ENCODE measurements at regions not wholly inside any gene's neighbourhood (a gene's known extent, or its start where the extent isn't known, plus 50 kb on each side); places are given as distances from the start of the nearest gene placed in this dataset.

DNA sequence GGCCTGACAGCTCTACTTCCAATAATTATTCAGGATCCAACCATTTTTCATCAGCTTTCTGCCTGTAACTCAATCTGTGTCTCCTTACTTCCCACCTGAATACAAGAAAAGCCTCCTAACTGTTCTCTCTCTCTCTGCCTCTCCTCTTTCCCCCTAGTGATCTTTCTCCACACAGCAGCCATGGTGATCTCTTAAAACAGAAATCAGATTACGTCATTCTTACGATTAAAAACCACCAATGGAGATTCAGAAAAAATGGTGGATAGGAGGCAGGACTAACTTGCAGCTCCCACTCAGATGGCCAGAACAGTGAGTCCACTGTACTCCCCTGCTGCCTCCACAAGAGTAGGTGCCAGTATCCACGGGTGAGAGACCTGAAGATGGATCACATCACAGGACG lies 431.7 kb downstream of the MBD2 start:
- WGBS = 92% methylated on average over 4 of the region's 4 CpGs
- H3K27ac ChIP-seq (ENCODE audit: low read depth in 1 of 2, low read length in 1 of 2) = no peak overlapping the region
- H3K9me3 ChIP-seq (ENCODE audit: control insufficient read depth in 2 of 2, insufficient read depth in 1 of 2, low read length in 1 of 2) = no peaks in the 10 kb centered on the region
- H3K4me1 ChIP-seq (ENCODE audit: control insufficient read depth in 2 of 2, insufficient read depth in 2 of 2, low read length in 2 of 2) = no peaks in the 10 kb centered on the region
- no peak overlapping the region for H3K4me3 ChIP-seq (ENCODE audit: low read length in 2 of 2)
- no peaks in the 10 kb centered on the region for H3K36me3 ChIP-seq (ENCODE audit: control insufficient read depth in 2 of 2, insufficient read depth in 2 of 2, low read length in 1 of 2)
- no peak for DNase-seq (ENCODE audit: low read depth in 6 of 9, low spot score in 9 of 9)
- no peaks in the 10 kb centered on the region for H3K27me3 ChIP-seq (ENCODE audit: control insufficient read depth in 2 of 2, insufficient read depth in 1 of 2, low read length in 1 of 2)

DNA sequence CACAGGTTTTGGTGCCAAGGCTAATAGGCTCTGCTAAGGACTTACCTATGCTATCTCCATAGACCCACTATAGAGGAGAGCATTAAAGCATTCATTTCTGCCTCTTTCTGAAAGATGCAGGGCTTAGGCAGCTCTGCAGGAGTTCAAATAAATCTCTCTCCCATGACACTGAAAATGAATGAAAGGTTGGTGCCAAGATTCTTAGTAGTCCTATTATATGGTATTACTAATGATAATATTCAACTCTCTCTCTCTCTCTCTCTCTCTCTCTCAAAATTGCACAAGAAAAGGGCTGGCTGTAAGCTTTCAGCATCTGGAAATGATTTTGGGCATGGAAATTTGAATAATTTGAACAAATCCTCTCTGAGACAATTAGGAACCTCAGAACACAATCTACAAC lies 433.7 kb downstream of the MBD2 start:
- Histone ChIP-seq H3K9me3 (ENCODE audit: control insufficient read depth in 2 of 2, insufficient read depth in 1 of 2, low read length in 1 of 2) (no peaks in the 10 kb centered on the region), H3K27ac (ENCODE audit: low read depth in 1 of 2, low read length in 1 of 2) (no peak overlapping the region), H3K27me3 (ENCODE audit: control insufficient read depth in 2 of 2, insufficient read depth in 1 of 2, low read length in 1 of 2) (no peaks in the 10 kb centered on the region), H3K36me3 (ENCODE audit: control insufficient read depth in 2 of 2, insufficient read depth in 2 of 2, low read length in 1 of 2) (no peaks in the 10 kb centered on the region), H3K4me1 (ENCODE audit: control insufficient read depth in 2 of 2, insufficient read depth in 2 of 2, low read length in 2 of 2) (no peaks in the 10 kb centered on the region), H3K4me3 (ENCODE audit: low read length in 2 of 2) (no peak overlapping the region)
- no peak for DNase-seq (ENCODE audit: low read depth in 6 of 9, low spot score in 9 of 9)

DNA sequence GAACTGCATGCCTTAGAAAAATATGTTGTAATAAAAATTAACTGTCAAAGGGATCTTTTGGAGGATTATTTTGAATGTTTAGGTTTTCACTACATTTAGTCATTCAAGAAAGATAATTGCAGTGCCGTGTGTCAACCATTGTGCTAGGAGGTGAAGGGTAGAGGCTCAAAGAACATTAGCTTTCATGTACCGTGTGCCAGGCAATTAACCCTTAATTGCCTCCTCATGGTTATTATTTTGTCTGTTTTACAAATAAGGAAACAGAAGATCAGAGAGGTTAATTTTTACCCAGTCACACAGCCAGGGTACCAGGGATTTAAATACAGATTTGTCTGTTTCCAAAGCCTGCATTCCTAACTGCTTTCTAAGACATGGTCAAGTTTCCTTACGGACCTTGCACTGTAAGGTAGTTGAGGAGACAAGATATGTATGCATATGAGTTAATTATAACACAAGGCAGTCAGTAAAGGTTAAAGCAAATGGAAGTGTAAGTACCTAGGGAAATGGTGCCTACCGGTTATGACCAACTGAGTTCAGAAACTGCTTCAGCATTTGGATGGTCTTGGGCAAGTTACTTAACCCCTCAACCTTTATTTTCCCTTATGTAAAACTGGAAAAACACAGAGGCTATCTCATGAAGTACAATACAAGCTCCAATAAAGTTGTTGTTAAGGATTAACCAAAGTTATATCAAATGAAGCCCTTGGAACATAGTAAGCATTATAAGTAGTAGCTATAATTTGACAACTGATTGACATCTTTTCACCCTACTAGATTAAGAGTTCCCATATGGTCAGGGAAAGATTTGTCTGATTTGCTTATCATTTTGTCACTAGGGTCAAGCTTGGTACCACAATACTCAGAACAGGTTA lies 434.9 kb downstream of the MBD2 start:
- DNase-seq (ENCODE audit: low read depth in 6 of 9, low spot score in 9 of 9) = no peak
- no peak overlapping the region for H3K27ac ChIP-seq (ENCODE audit: low read depth in 1 of 2, low read length in 1 of 2)
- H3K27me3 ChIP-seq (ENCODE audit: control insufficient read depth in 2 of 2, insufficient read depth in 1 of 2, low read length in 1 of 2) = no peaks in the 10 kb centered on the region
- WGBS = 88% methylated on average over 4 of the region's 4 CpGs
- H3K9me3 ChIP-seq (ENCODE audit: control insufficient read depth in 2 of 2, insufficient read depth in 1 of 2, low read length in 1 of 2) = no peaks in the 10 kb centered on the region
- H3K4me1 ChIP-seq (ENCODE audit: control insufficient read depth in 2 of 2, insufficient read depth in 2 of 2, low read length in 2 of 2) = no peaks in the 10 kb centered on the region
- no peaks in the 10 kb centered on the region for H3K36me3 ChIP-seq (ENCODE audit: control insufficient read depth in 2 of 2, insufficient read depth in 2 of 2, low read length in 1 of 2)
- H3K4me3 ChIP-seq (ENCODE audit: low read length in 2 of 2) = no peak overlapping the region

- H3K36me3 ChIP-seq (ENCODE audit: control insufficient read depth in 2 of 2, insufficient read depth in 2 of 2, low read length in 1 of 2) = no peaks in the 10 kb centered on the region
- no peaks in the 10 kb centered on the region for H3K27me3 ChIP-seq (ENCODE audit: control insufficient read depth in 2 of 2, insufficient read depth in 1 of 2, low read length in 1 of 2)
- DNase-seq (ENCODE audit: low read depth in 6 of 9, low spot score in 9 of 9) = no peak
- no peaks in the 10 kb centered on the region for H3K4me1 ChIP-seq (ENCODE audit: control insufficient read depth in 2 of 2, insufficient read depth in 2 of 2, low read length in 2 of 2)
- H3K27ac ChIP-seq (ENCODE audit: low read depth in 1 of 2, low read length in 1 of 2) = no peak overlapping the region
- no peak overlapping the region for H3K4me3 ChIP-seq (ENCODE audit: low read length in 2 of 2)
- no peaks in the 10 kb centered on the region for H3K9me3 ChIP-seq (ENCODE audit: control insufficient read depth in 2 of 2, insufficient read depth in 1 of 2, low read length in 1 of 2)
Measured at GRCh38 chr18:53785811-53786210, 438.7 kb downstream of the MBD2 start.

DNA sequence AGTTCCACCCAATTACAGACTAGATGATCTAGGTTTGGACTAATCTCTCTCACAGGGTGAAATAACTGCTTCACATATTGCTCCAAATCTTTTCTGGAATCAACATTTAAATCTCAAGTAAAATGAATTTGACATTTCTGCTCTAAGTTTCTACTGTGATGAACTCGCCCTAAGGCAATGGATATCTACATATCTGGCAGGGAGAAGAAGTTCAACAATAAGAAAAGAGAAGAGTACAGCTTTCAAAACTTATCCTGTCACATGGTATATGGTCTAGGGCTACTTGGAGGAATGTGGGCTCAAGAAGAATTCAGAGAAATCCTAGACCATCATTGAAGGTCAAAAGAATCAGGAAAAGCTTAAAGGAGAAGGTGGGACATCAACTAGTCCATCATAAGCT lies 440.2 kb downstream of the MBD2 start:
- no peaks in the 10 kb centered on the region for H3K4me1 ChIP-seq (ENCODE audit: control insufficient read depth in 2 of 2, insufficient read depth in 2 of 2, low read length in 2 of 2)
- no peak overlapping the region for H3K27ac ChIP-seq (ENCODE audit: low read depth in 1 of 2, low read length in 1 of 2)
- 72% methylated on average over 1 of the region's 1 CpG for WGBS
- no peak overlapping the region for H3K4me3 ChIP-seq (ENCODE audit: low read length in 2 of 2)
- H3K36me3 ChIP-seq (ENCODE audit: control insufficient read depth in 2 of 2, insufficient read depth in 2 of 2, low read length in 1 of 2) = no peaks in the 10 kb centered on the region
- no peak for DNase-seq (ENCODE audit: low read depth in 6 of 9, low spot score in 9 of 9)
- no peaks in the 10 kb centered on the region for H3K27me3 ChIP-seq (ENCODE audit: control insufficient read depth in 2 of 2, insufficient read depth in 1 of 2, low read length in 1 of 2)
- H3K9me3 ChIP-seq (ENCODE audit: control insufficient read depth in 2 of 2, insufficient read depth in 1 of 2, low read length in 1 of 2) = no peaks in the 10 kb centered on the region

GRCh38 chr18:53780666-53781065 lies 443.8 kb downstream of the MBD2 start:
- no peak overlapping the region for H3K27ac ChIP-seq (ENCODE audit: low read depth in 1 of 2, low read length in 1 of 2)
- H3K4me1 ChIP-seq (ENCODE audit: control insufficient read depth in 2 of 2, insufficient read depth in 2 of 2, low read length in 2 of 2) = no peaks in the 10 kb centered on the region
- WGBS = 71% methylated on average over 1 of the region's 1 CpG
- H3K27me3 ChIP-seq (ENCODE audit: control insufficient read depth in 2 of 2, insufficient read depth in 1 of 2, low read length in 1 of 2) = no peaks in the 10 kb centered on the region
- H3K4me3 ChIP-seq (ENCODE audit: low read length in 2 of 2) = no peak overlapping the region
- no peak for DNase-seq (ENCODE audit: low read depth in 6 of 9, low spot score in 9 of 9)
- H3K36me3 ChIP-seq (ENCODE audit: control insufficient read depth in 2 of 2, insufficient read depth in 2 of 2, low read length in 1 of 2) = no peaks in the 10 kb centered on the region
- H3K9me3 ChIP-seq (ENCODE audit: control insufficient read depth in 2 of 2, insufficient read depth in 1 of 2, low read length in 1 of 2) = no peaks in the 10 kb centered on the region

DNA sequence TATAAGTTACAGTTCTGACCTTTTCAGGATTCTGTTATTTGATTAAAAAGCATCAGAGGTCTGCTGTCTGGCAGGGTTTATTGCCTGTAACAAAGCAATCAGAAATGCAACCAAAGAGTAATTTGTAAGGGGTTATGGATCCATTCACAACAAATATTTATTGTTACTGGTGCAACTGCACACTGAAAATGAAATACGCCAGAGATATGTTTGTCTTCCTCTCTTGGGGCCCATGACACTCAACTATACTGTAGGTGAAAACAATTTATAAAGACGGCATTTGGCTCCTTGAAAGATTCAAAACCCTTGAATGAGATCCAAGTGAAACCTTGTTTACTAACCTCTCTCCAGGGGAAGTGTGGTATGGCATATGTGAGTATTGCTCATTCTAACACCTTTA lies 452.2 kb downstream of the MBD2 start:
- Histone ChIP-seq H3K4me1 (ENCODE audit: control insufficient read depth in 2 of 2, insufficient read depth in 2 of 2, low read length in 2 of 2) (no peaks in the 10 kb centered on the region), H3K27me3 (ENCODE audit: control insufficient read depth in 2 of 2, insufficient read depth in 1 of 2, low read length in 1 of 2) (no peaks in the 10 kb centered on the region), H3K36me3 (ENCODE audit: control insufficient read depth in 2 of 2, insufficient read depth in 2 of 2, low read length in 1 of 2) (no peaks in the 10 kb centered on the region), H3K27ac (ENCODE audit: low read depth in 1 of 2, low read length in 1 of 2) (no peak overlapping the region), H3K9me3 (ENCODE audit: control insufficient read depth in 2 of 2, insufficient read depth in 1 of 2, low read length in 1 of 2) (no peaks in the 10 kb centered on the region), H3K4me3 (ENCODE audit: low read length in 2 of 2) (no peak overlapping the region)
- 92% methylated on average over 2 of the region's 2 CpGs for WGBS
- DNase-seq (ENCODE audit: low read depth in 6 of 9, low spot score in 9 of 9) = no peak

DNA sequence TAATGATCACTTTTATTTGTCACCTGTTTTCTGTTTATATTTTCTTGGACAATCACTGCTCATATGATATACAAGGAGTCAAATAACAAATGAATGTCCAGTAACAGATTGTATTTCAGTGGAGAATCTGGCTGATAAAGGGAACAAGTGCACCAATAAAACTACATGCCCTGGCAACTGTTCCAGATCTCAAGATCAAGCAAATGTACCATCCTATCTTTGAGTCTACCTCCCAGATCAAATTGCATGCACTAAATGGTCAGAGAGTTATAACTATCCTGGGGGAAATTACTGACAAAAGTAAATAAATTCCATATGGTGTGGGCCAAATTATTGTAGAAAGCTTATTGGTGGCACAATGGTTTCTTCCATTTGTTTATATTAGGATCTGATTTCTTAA lies 452.8 kb downstream of the MBD2 start:
- H3K4me3 ChIP-seq (ENCODE audit: low read length in 2 of 2) = no peak overlapping the region
- no peaks in the 10 kb centered on the region for H3K27me3 ChIP-seq (ENCODE audit: control insufficient read depth in 2 of 2, insufficient read depth in 1 of 2, low read length in 1 of 2)
- no peaks in the 10 kb centered on the region for H3K4me1 ChIP-seq (ENCODE audit: control insufficient read depth in 2 of 2, insufficient read depth in 2 of 2, low read length in 2 of 2)
- H3K27ac ChIP-seq (ENCODE audit: low read depth in 1 of 2, low read length in 1 of 2) = no peak overlapping the region
- no peaks in the 10 kb centered on the region for H3K36me3 ChIP-seq (ENCODE audit: control insufficient read depth in 2 of 2, insufficient read depth in 2 of 2, low read length in 1 of 2)
- DNase-seq (ENCODE audit: low read depth in 6 of 9, low spot score in 9 of 9) = no peak
- no peaks in the 10 kb centered on the region for H3K9me3 ChIP-seq (ENCODE audit: control insufficient read depth in 2 of 2, insufficient read depth in 1 of 2, low read length in 1 of 2)

DNA sequence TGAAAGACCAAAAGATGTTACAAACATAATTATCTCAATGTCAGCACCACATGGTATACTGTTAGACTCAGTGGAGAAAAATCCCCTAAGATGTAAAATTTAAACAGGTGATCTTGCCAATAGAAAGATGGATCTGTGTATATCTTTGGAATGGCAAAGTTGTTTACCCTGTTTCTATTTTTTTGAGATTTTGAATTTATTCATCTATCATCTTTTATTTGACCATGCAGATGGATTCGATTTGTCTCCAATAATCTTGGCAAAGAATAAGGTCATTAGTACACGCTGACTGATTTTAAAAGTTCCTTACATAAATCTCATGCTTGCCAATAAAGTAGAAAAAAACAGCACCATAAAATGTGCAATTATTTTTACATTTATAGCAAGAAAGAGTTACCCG lies 459.3 kb downstream of the MBD2 start:
- no peaks in the 10 kb centered on the region for H3K9me3 ChIP-seq (ENCODE audit: control insufficient read depth in 2 of 2, insufficient read depth in 1 of 2, low read length in 1 of 2)
- H3K4me3 ChIP-seq (ENCODE audit: low read length in 2 of 2) = no peak overlapping the region
- no peaks in the 10 kb centered on the region for H3K36me3 ChIP-seq (ENCODE audit: control insufficient read depth in 2 of 2, insufficient read depth in 2 of 2, low read length in 1 of 2)
- DNase-seq (ENCODE audit: low read depth in 6 of 9, low spot score in 9 of 9) = no peak
- H3K4me1 ChIP-seq (ENCODE audit: control insufficient read depth in 2 of 2, insufficient read depth in 2 of 2, low read length in 2 of 2) = no peaks in the 10 kb centered on the region
- H3K27ac ChIP-seq (ENCODE audit: low read depth in 1 of 2, low read length in 1 of 2) = no peak overlapping the region
- 93% methylated on average over 3 of the region's 3 CpGs for WGBS
- H3K27me3 ChIP-seq (ENCODE audit: control insufficient read depth in 2 of 2, insufficient read depth in 1 of 2, low read length in 1 of 2) = no peaks in the 10 kb centered on the region

All from thymus (tissue), 11 donors.